Esophagus squamous epithelium (tissue), 4 donors: ENCODE measurements at regions not wholly inside any gene's neighbourhood (a gene's known extent, or its start where the extent isn't known, plus 50 kb on each side); places are given as distances from the start of the nearest gene placed in this dataset.

Source experiments
- POLR2A ChIP-seq, 4 donors: fragments of 450-650 bp; IDR thresholded peaks; one replicate each; pipeline ENCODE4 v1.6.1; 2017; ENCODE audit warnings: antibody characterized with exemption in 4 of 4, mild to moderate bottlenecking in 4 of 4, moderate library complexity in 3 of 4
- TF ChIP-seq, protein P1 (sequence below), 6 experiments: fragments of 450-650 bp in 4 of 6; fragments of 200-600 bp in 2 of 6; sonication (generic) in 2 of 6; IDR thresholded peaks; one replicate each; pipeline ENCODE4 v1.5.1; 2016 to 2019; ENCODE audit warnings: antibody characterized with exemption in 6 of 6, mild to moderate bottlenecking in 4 of 6, moderate library complexity in 4 of 6

DNA sequence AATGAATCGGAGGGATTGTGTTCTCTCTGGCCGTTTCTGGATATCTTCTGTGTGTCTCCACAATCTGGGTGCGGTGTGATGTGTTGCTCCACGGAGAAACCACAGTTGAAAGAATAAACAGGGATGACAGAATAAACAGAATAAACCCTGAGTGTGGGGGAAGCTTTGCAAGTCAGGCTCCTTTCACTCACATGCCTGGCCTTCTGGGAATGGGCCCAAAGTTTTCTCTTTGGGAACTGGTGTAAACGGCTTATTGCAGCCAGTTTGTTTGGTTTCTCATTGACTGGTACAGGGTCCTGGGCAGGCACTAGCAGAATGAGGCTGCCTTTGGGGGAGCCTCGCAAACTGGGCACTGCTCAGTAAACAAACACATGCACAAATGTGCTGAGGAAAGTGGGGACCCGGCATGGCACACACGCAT is 324.7 kb downstream of the DLEU7 start:
- TF ChIP-seq, protein P1, sequence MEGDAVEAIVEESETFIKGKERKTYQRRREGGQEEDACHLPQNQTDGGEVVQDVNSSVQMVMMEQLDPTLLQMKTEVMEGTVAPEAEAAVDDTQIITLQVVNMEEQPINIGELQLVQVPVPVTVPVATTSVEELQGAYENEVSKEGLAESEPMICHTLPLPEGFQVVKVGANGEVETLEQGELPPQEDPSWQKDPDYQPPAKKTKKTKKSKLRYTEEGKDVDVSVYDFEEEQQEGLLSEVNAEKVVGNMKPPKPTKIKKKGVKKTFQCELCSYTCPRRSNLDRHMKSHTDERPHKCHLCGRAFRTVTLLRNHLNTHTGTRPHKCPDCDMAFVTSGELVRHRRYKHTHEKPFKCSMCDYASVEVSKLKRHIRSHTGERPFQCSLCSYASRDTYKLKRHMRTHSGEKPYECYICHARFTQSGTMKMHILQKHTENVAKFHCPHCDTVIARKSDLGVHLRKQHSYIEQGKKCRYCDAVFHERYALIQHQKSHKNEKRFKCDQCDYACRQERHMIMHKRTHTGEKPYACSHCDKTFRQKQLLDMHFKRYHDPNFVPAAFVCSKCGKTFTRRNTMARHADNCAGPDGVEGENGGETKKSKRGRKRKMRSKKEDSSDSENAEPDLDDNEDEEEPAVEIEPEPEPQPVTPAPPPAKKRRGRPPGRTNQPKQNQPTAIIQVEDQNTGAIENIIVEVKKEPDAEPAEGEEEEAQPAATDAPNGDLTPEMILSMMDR (IDR thresholded peaks at IDR 0.05), result no peak
- TF ChIP-seq POLR2A (IDR thresholded peaks at IDR 0.05), result no peak
